ENCODE measurements at regions not wholly inside any gene's neighbourhood (a gene's known extent, or its start where the extent isn't known, plus 50 kb on each side); places are given as distances from the start of the nearest gene placed in this dataset.
"Not testable (repeated sequence)": the region's sequence is repeated elsewhere in the genome, so short reads cannot be mapped to it uniquely, and the experiment has no call there.

- not testable (repeated sequence) for TF ChIP-seq CTCF (conservative IDR thresholded peaks at IDR 0.05); ZFX (IDR thresholded peaks at IDR 0.05)
These were observed 116.9 kb downstream of the PPIAL4G start for GRCh38 chr1:148366136-148366753.

Measured in C4-2B (cell line).